ENCODE measurements at regions not wholly inside any gene's neighbourhood (a gene's known extent, or its start where the extent isn't known, plus 50 kb on each side); places are given as distances from the start of the nearest gene placed in this dataset.

GRCh38 chr5:167753725-167754490, 537.5 kb upstream of the WWC1 start:
- Histone ChIP-seq H3K36me3 (ENCODE audit: control insufficient read depth, insufficient read depth, low read length) (no peaks in the 10 kb centered on the region), H3K27ac (ENCODE audit: insufficient read depth, low read length, poor library complexity, severe bottlenecking) (no peak overlapping the region), H3K4me1 (ENCODE audit: control insufficient read depth, insufficient read depth, low read length, poor library complexity, severe bottlenecking) (no peaks in the 10 kb centered on the region), H3K27me3 (ENCODE audit: control insufficient read depth, insufficient read depth, low read length) (no peaks in the 10 kb centered on the region), H3K9me3 (ENCODE audit: control insufficient read depth in 2 of 2, low read length in 2 of 2) (no peaks in the 10 kb centered on the region), H3K4me3 (ENCODE audit: low read depth, low read length) (no peak overlapping the region)
- Mint-ChIP-seq H3K27ac (no peak overlapping the region), H3K36me3 (no peaks in the 10 kb centered on the region), H3K4me3 (no peak overlapping the region), H3K4me1 (no peaks in the 10 kb centered on the region), H3K9me3 (peaks cover 0 to 8% (median 1%) of the 10 kb centered on the region in 7 donors), H3K27me3 (no peaks in the 10 kb centered on the region)
- DNase-seq (no peak), ATAC-seq (ENCODE audit: low read depth in 2 of 2) (no peak)

- Histone ChIP-seq H3K9me3 (ENCODE audit: control insufficient read depth in 2 of 2, low read length in 2 of 2) (no peaks in the 10 kb centered on the region), H3K27ac (ENCODE audit: insufficient read depth, low read length, poor library complexity, severe bottlenecking) (no peak overlapping the region), H3K36me3 (ENCODE audit: control insufficient read depth, insufficient read depth, low read length) (no peaks in the 10 kb centered on the region), H3K4me1 (ENCODE audit: control insufficient read depth, insufficient read depth, low read length, poor library complexity, severe bottlenecking) (no peaks in the 10 kb centered on the region), H3K27me3 (ENCODE audit: control insufficient read depth, insufficient read depth, low read length) (no peaks in the 10 kb centered on the region), H3K4me3 (ENCODE audit: low read depth, low read length) (no peak overlapping the region)
- Mint-ChIP-seq H3K27ac (peak overlapping the region in 1 of 3 donors; percentile 84), H3K4me3 (no peak overlapping the region), H3K36me3 (no peaks in the 10 kb centered on the region), H3K4me1 (no peaks in the 10 kb centered on the region), H3K27me3 (no peaks in the 10 kb centered on the region), H3K9me3 (peaks cover 0 to 8% (median 2%) of the 10 kb centered on the region in 7 donors)
- DNase-seq (no peak), ATAC-seq (ENCODE audit: low read depth in 2 of 2) (no peak)
Observed at GRCh38 chr5:167754501-167755021, 536.9 kb upstream of the WWC1 start.

- no peak overlapping the region for H3K27ac Mint-ChIP-seq
- Histone ChIP-seq H3K4me1 (ENCODE audit: control insufficient read depth, insufficient read depth, low read length, poor library complexity, severe bottlenecking) (no peaks in the 10 kb centered on the region), H3K36me3 (ENCODE audit: control insufficient read depth, insufficient read depth, low read length) (no peaks in the 10 kb centered on the region), H3K4me3 (ENCODE audit: low read depth, low read length) (no peak overlapping the region), H3K9me3 (ENCODE audit: control insufficient read depth in 2 of 2, low read length in 2 of 2) (no peaks in the 10 kb centered on the region), H3K27ac (ENCODE audit: insufficient read depth, low read length, poor library complexity, severe bottlenecking) (no peak overlapping the region), H3K27me3 (ENCODE audit: control insufficient read depth, insufficient read depth, low read length) (no peaks in the 10 kb centered on the region)
- peaks cover 0 to 8% (median 2%) of the 10 kb centered on the region in 7 donors for H3K9me3 Mint-ChIP-seq
- no peak for DNase-seq
- no peak overlapping the region for H3K4me3 Mint-ChIP-seq
- no peaks in the 10 kb centered on the region for H3K36me3 Mint-ChIP-seq
- H3K27me3 Mint-ChIP-seq: no peaks in the 10 kb centered on the region
- no peaks in the 10 kb centered on the region for H3K4me1 Mint-ChIP-seq
- ATAC-seq (ENCODE audit: low read depth in 2 of 2): no peak
Observed at GRCh38 chr5:167755420-167755819, 536.0 kb upstream of the WWC1 start.

- Histone ChIP-seq H3K36me3 (ENCODE audit: control insufficient read depth, insufficient read depth, low read length) (no peaks in the 10 kb centered on the region), H3K4me3 (ENCODE audit: low read depth, low read length) (no peak overlapping the region), H3K27ac (ENCODE audit: insufficient read depth, low read length, poor library complexity, severe bottlenecking) (no peak overlapping the region), H3K9me3 (ENCODE audit: control insufficient read depth in 2 of 2, low read length in 2 of 2) (no peaks in the 10 kb centered on the region), H3K27me3 (ENCODE audit: control insufficient read depth, insufficient read depth, low read length) (no peaks in the 10 kb centered on the region), H3K4me1 (ENCODE audit: control insufficient read depth, insufficient read depth, low read length, poor library complexity, severe bottlenecking) (no peaks in the 10 kb centered on the region)
- ATAC-seq (ENCODE audit: low read depth in 2 of 2): no peak
- no peaks in the 10 kb centered on the region for H3K27me3 Mint-ChIP-seq
- no peak for DNase-seq
- no peak overlapping the region for H3K27ac Mint-ChIP-seq
- no peaks in the 10 kb centered on the region for H3K36me3 Mint-ChIP-seq
- no peak overlapping the region for H3K4me3 Mint-ChIP-seq
- H3K4me1 Mint-ChIP-seq: no peaks in the 10 kb centered on the region
- peaks cover 0 to 4% (median 1%) of the 10 kb centered on the region in 7 donors for H3K9me3 Mint-ChIP-seq
Observed at GRCh38 chr5:167759057-167759821, 532.2 kb upstream of the WWC1 start.

- Histone ChIP-seq H3K27ac (ENCODE audit: insufficient read depth, low read length, poor library complexity, severe bottlenecking) (no peak overlapping the region), H3K36me3 (ENCODE audit: control insufficient read depth, insufficient read depth, low read length) (no peaks in the 10 kb centered on the region), H3K9me3 (ENCODE audit: control insufficient read depth in 2 of 2, low read length in 2 of 2) (no peaks in the 10 kb centered on the region), H3K4me1 (ENCODE audit: control insufficient read depth, insufficient read depth, low read length, poor library complexity, severe bottlenecking) (no peaks in the 10 kb centered on the region), H3K27me3 (ENCODE audit: control insufficient read depth, insufficient read depth, low read length) (no peaks in the 10 kb centered on the region), H3K4me3 (ENCODE audit: low read depth, low read length) (no peak overlapping the region)
- no peaks in the 10 kb centered on the region for H3K4me1 Mint-ChIP-seq
- peaks cover 0 to 13% (median 1%) of the 10 kb centered on the region in 7 donors for H3K9me3 Mint-ChIP-seq
- H3K27me3 Mint-ChIP-seq: no peaks in the 10 kb centered on the region
- no peak overlapping the region for H3K27ac Mint-ChIP-seq
- DNase-seq (no peak), ATAC-seq (ENCODE audit: low read depth in 2 of 2) (no peak)
- no peak overlapping the region for H3K4me3 Mint-ChIP-seq
- no peaks in the 10 kb centered on the region for H3K36me3 Mint-ChIP-seq
Observed at GRCh38 chr5:167763772-167764171, 527.7 kb upstream of the WWC1 start.

- H3K27ac ChIP-seq (ENCODE audit: insufficient read depth, low read length, poor library complexity, severe bottlenecking): no peak overlapping the region
- Mint-ChIP-seq H3K4me3 (no peak overlapping the region), H3K27ac (no peak overlapping the region), H3K9me3 (peaks cover 0 to 13% (median 1%) of the 10 kb centered on the region in 7 donors), H3K4me1 (no peaks in the 10 kb centered on the region), H3K27me3 (no peaks in the 10 kb centered on the region), H3K36me3 (no peaks in the 10 kb centered on the region)
- no peak overlapping the region for H3K4me3 ChIP-seq (ENCODE audit: low read depth, low read length)
- DNase-seq (no peak), ATAC-seq (ENCODE audit: low read depth in 2 of 2) (no peak)
- H3K9me3 ChIP-seq (ENCODE audit: control insufficient read depth in 2 of 2, low read length in 2 of 2): no peaks in the 10 kb centered on the region
- no peaks in the 10 kb centered on the region for H3K27me3 ChIP-seq (ENCODE audit: control insufficient read depth, insufficient read depth, low read length)
- H3K36me3 ChIP-seq (ENCODE audit: control insufficient read depth, insufficient read depth, low read length): no peaks in the 10 kb centered on the region
- no peaks in the 10 kb centered on the region for H3K4me1 ChIP-seq (ENCODE audit: control insufficient read depth, insufficient read depth, low read length, poor library complexity, severe bottlenecking)
Observed at GRCh38 chr5:167764641-167765289, 526.7 kb upstream of the WWC1 start.

- H3K9me3 ChIP-seq (ENCODE audit: control insufficient read depth in 2 of 2, low read length in 2 of 2): no peaks in the 10 kb centered on the region
- H3K27ac ChIP-seq (ENCODE audit: insufficient read depth, low read length, poor library complexity, severe bottlenecking): no peak overlapping the region
- no peaks in the 10 kb centered on the region for H3K4me1 ChIP-seq (ENCODE audit: control insufficient read depth, insufficient read depth, low read length, poor library complexity, severe bottlenecking)
- H3K36me3 ChIP-seq (ENCODE audit: control insufficient read depth, insufficient read depth, low read length): no peaks in the 10 kb centered on the region
- Mint-ChIP-seq H3K36me3 (no peaks in the 10 kb centered on the region), H3K27ac (no peak overlapping the region), H3K9me3 (peaks cover 0 to 13% (median 1%) of the 10 kb centered on the region in 7 donors), H3K4me3 (no peak overlapping the region), H3K4me1 (no peaks in the 10 kb centered on the region), H3K27me3 (no peaks in the 10 kb centered on the region)
- no peak for DNase-seq
- no peaks in the 10 kb centered on the region for H3K27me3 ChIP-seq (ENCODE audit: control insufficient read depth, insufficient read depth, low read length)
- no peak overlapping the region for H3K4me3 ChIP-seq (ENCODE audit: low read depth, low read length)
- no peak for ATAC-seq (ENCODE audit: low read depth in 2 of 2)
Observed at GRCh38 chr5:167765352-167765751, 526.1 kb upstream of the WWC1 start.
